ENCODE measurements at regions not wholly inside any gene's neighbourhood (a gene's known extent, or its start where the extent isn't known, plus 50 kb on each side); places are given as distances from the start of the nearest gene placed in this dataset.

GRCh38 chr22:49136816-49137180 is 690.9 kb downstream of the BRD1 start:
- Histone ChIP-seq H3K27me3 (ENCODE audit: control insufficient read depth in 1 of 2, insufficient read depth in 2 of 2, low read length in 2 of 2) (peaks cover 0 to 5% of the 10 kb centered on the region in 2 donors), H3K9ac (ENCODE audit: low read depth in 1 of 2, low read length in 2 of 2) (no peak overlapping the region), H3K4me3 (ENCODE audit: low read depth in 1 of 2, low read length in 2 of 2) (no peak overlapping the region), H3K27ac (ENCODE audit: low read depth, low read length) (no peak overlapping the region), H3K4me1 (ENCODE audit: control insufficient read depth in 1 of 2, insufficient read depth in 2 of 2, low read length in 2 of 2) (no peaks in the 10 kb centered on the region), H3K36me3 (ENCODE audit: control insufficient read depth in 1 of 2, insufficient read depth in 2 of 2, low read length in 2 of 2) (no peaks in the 10 kb centered on the region), H3K9me3 (ENCODE audit: control insufficient read depth in 1 of 2, low read length in 2 of 2) (no peaks in the 10 kb centered on the region)

GRCh38 chr22:49136041-49136815 is 691.4 kb downstream of the BRD1 start:
- no peaks in the 10 kb centered on the region for H3K9me3 ChIP-seq (ENCODE audit: control insufficient read depth in 1 of 2, low read length in 2 of 2)
- no peak overlapping the region for H3K9ac ChIP-seq (ENCODE audit: low read depth in 1 of 2, low read length in 2 of 2)
- no peak overlapping the region for H3K4me3 ChIP-seq (ENCODE audit: low read depth in 1 of 2, low read length in 2 of 2)
- H3K27me3 ChIP-seq (ENCODE audit: control insufficient read depth in 1 of 2, insufficient read depth in 2 of 2, low read length in 2 of 2) = no peaks in the 10 kb centered on the region
- no peaks in the 10 kb centered on the region for H3K4me1 ChIP-seq (ENCODE audit: control insufficient read depth in 1 of 2, insufficient read depth in 2 of 2, low read length in 2 of 2)
- no peak overlapping the region for H3K27ac ChIP-seq (ENCODE audit: low read depth, low read length)
- H3K36me3 ChIP-seq (ENCODE audit: control insufficient read depth in 1 of 2, insufficient read depth in 2 of 2, low read length in 2 of 2) = no peaks in the 10 kb centered on the region

- Histone ChIP-seq H3K4me1 (ENCODE audit: control insufficient read depth in 1 of 2, insufficient read depth in 2 of 2, low read length in 2 of 2) (no peaks in the 10 kb centered on the region), H3K4me3 (ENCODE audit: low read depth in 1 of 2, low read length in 2 of 2) (no peak overlapping the region), H3K9me3 (ENCODE audit: control insufficient read depth in 1 of 2, low read length in 2 of 2) (no peaks in the 10 kb centered on the region), H3K27ac (ENCODE audit: low read depth, low read length) (no peak overlapping the region), H3K36me3 (ENCODE audit: control insufficient read depth in 1 of 2, insufficient read depth in 2 of 2, low read length in 2 of 2) (no peaks in the 10 kb centered on the region), H3K9ac (ENCODE audit: low read depth in 1 of 2, low read length in 2 of 2) (no peak overlapping the region), H3K27me3 (ENCODE audit: control insufficient read depth in 1 of 2, insufficient read depth in 2 of 2, low read length in 2 of 2) (no peaks in the 10 kb centered on the region)
These were observed 693.6 kb downstream of the BRD1 start for GRCh38 chr22:49134076-49134475.

- H3K36me3 ChIP-seq (ENCODE audit: control insufficient read depth in 1 of 2, insufficient read depth in 2 of 2, low read length in 2 of 2) = no peaks in the 10 kb centered on the region
- no peak overlapping the region for H3K9ac ChIP-seq (ENCODE audit: low read depth in 1 of 2, low read length in 2 of 2)
- no peaks in the 10 kb centered on the region for H3K9me3 ChIP-seq (ENCODE audit: control insufficient read depth in 1 of 2, low read length in 2 of 2)
- H3K4me1 ChIP-seq (ENCODE audit: control insufficient read depth in 1 of 2, insufficient read depth in 2 of 2, low read length in 2 of 2) = no peaks in the 10 kb centered on the region
- no peak overlapping the region for H3K27ac ChIP-seq (ENCODE audit: low read depth, low read length)
- no peaks in the 10 kb centered on the region for H3K27me3 ChIP-seq (ENCODE audit: control insufficient read depth in 1 of 2, insufficient read depth in 2 of 2, low read length in 2 of 2)
- H3K4me3 ChIP-seq (ENCODE audit: low read depth in 1 of 2, low read length in 2 of 2) = no peak overlapping the region
These were observed 694.1 kb downstream of the BRD1 start for GRCh38 chr22:49133541-49133940.

- H3K27ac ChIP-seq (ENCODE audit: low read depth, low read length) = no peak overlapping the region
- H3K36me3 ChIP-seq (ENCODE audit: control insufficient read depth in 1 of 2, insufficient read depth in 2 of 2, low read length in 2 of 2) = no peaks in the 10 kb centered on the region
- no peak overlapping the region for H3K4me3 ChIP-seq (ENCODE audit: low read depth in 1 of 2, low read length in 2 of 2)
- H3K4me1 ChIP-seq (ENCODE audit: control insufficient read depth in 1 of 2, insufficient read depth in 2 of 2, low read length in 2 of 2) = no peaks in the 10 kb centered on the region
- no peaks in the 10 kb centered on the region for H3K27me3 ChIP-seq (ENCODE audit: control insufficient read depth in 1 of 2, insufficient read depth in 2 of 2, low read length in 2 of 2)
- no peaks in the 10 kb centered on the region for H3K9me3 ChIP-seq (ENCODE audit: control insufficient read depth in 1 of 2, low read length in 2 of 2)
- no peak overlapping the region for H3K9ac ChIP-seq (ENCODE audit: low read depth in 1 of 2, low read length in 2 of 2)
These were observed 695.7 kb downstream of the BRD1 start for GRCh38 chr22:49132009-49132408.

- H3K9me3 ChIP-seq (ENCODE audit: control insufficient read depth in 1 of 2, low read length in 2 of 2) = no peaks in the 10 kb centered on the region
- no peak overlapping the region for H3K27ac ChIP-seq (ENCODE audit: low read depth, low read length)
- no peaks in the 10 kb centered on the region for H3K27me3 ChIP-seq (ENCODE audit: control insufficient read depth in 1 of 2, insufficient read depth in 2 of 2, low read length in 2 of 2)
- H3K36me3 ChIP-seq (ENCODE audit: control insufficient read depth in 1 of 2, insufficient read depth in 2 of 2, low read length in 2 of 2) = no peaks in the 10 kb centered on the region
- no peaks in the 10 kb centered on the region for H3K4me1 ChIP-seq (ENCODE audit: control insufficient read depth in 1 of 2, insufficient read depth in 2 of 2, low read length in 2 of 2)
- no peak overlapping the region for H3K9ac ChIP-seq (ENCODE audit: low read depth in 1 of 2, low read length in 2 of 2)
- no peak overlapping the region for H3K4me3 ChIP-seq (ENCODE audit: low read depth in 1 of 2, low read length in 2 of 2)
These were observed 697.9 kb downstream of the BRD1 start for GRCh38 chr22:49129736-49130135.

- H3K9me3 ChIP-seq (ENCODE audit: control insufficient read depth in 1 of 2, low read length in 2 of 2) = no peaks in the 10 kb centered on the region
- no peaks in the 10 kb centered on the region for H3K27me3 ChIP-seq (ENCODE audit: control insufficient read depth in 1 of 2, insufficient read depth in 2 of 2, low read length in 2 of 2)
- no peaks in the 10 kb centered on the region for H3K36me3 ChIP-seq (ENCODE audit: control insufficient read depth in 1 of 2, insufficient read depth in 2 of 2, low read length in 2 of 2)
- H3K4me3 ChIP-seq (ENCODE audit: low read depth in 1 of 2, low read length in 2 of 2) = no peak overlapping the region
- no peaks in the 10 kb centered on the region for H3K4me1 ChIP-seq (ENCODE audit: control insufficient read depth in 1 of 2, insufficient read depth in 2 of 2, low read length in 2 of 2)
- H3K9ac ChIP-seq (ENCODE audit: low read depth in 1 of 2, low read length in 2 of 2) = no peak overlapping the region
- H3K27ac ChIP-seq (ENCODE audit: low read depth, low read length) = no peak overlapping the region
These were observed 698.8 kb downstream of the BRD1 start for GRCh38 chr22:49128874-49129273.

GRCh38 chr22:49124608-49125007 is 703.1 kb downstream of the BRD1 start:
- H3K36me3 ChIP-seq (ENCODE audit: control insufficient read depth in 1 of 2, insufficient read depth in 2 of 2, low read length in 2 of 2) = no peaks in the 10 kb centered on the region

GRCh38 chr22:49123621-49124192 is 704.0 kb downstream of the BRD1 start:
- no peak overlapping the region for H3K9ac ChIP-seq (ENCODE audit: low read depth in 1 of 2, low read length in 2 of 2)
- no peak overlapping the region for H3K27ac ChIP-seq (ENCODE audit: low read depth, low read length)
- H3K9me3 ChIP-seq (ENCODE audit: control insufficient read depth in 1 of 2, low read length in 2 of 2) = no peaks in the 10 kb centered on the region
- no peaks in the 10 kb centered on the region for H3K36me3 ChIP-seq (ENCODE audit: control insufficient read depth in 1 of 2, insufficient read depth in 2 of 2, low read length in 2 of 2)
- H3K27me3 ChIP-seq (ENCODE audit: control insufficient read depth in 1 of 2, insufficient read depth in 2 of 2, low read length in 2 of 2) = no peaks in the 10 kb centered on the region
- H3K4me1 ChIP-seq (ENCODE audit: control insufficient read depth in 1 of 2, insufficient read depth in 2 of 2, low read length in 2 of 2) = no peaks in the 10 kb centered on the region
- no peak overlapping the region for H3K4me3 ChIP-seq (ENCODE audit: low read depth in 1 of 2, low read length in 2 of 2)

More at GRCh38 chr22:49124608-49125007, 703.1 kb downstream of the BRD1 start:
- Histone ChIP-seq H3K27me3 (ENCODE audit: control insufficient read depth in 1 of 2, insufficient read depth in 2 of 2, low read length in 2 of 2) (no peaks in the 10 kb centered on the region), H3K9me3 (ENCODE audit: control insufficient read depth in 1 of 2, low read length in 2 of 2) (no peaks in the 10 kb centered on the region), H3K9ac (ENCODE audit: low read depth in 1 of 2, low read length in 2 of 2) (no peak overlapping the region), H3K4me1 (ENCODE audit: control insufficient read depth in 1 of 2, insufficient read depth in 2 of 2, low read length in 2 of 2) (no peaks in the 10 kb centered on the region), H3K27ac (ENCODE audit: low read depth, low read length) (no peak overlapping the region), H3K4me3 (ENCODE audit: low read depth in 1 of 2, low read length in 2 of 2) (no peak overlapping the region)

GRCh38 chr22:49119551-49119952 is 708.1 kb downstream of the BRD1 start:
- no peaks in the 10 kb centered on the region for H3K9me3 ChIP-seq (ENCODE audit: control insufficient read depth in 1 of 2, low read length in 2 of 2)
- H3K4me3 ChIP-seq (ENCODE audit: low read depth in 1 of 2, low read length in 2 of 2) = no peak overlapping the region
- no peaks in the 10 kb centered on the region for H3K27me3 ChIP-seq (ENCODE audit: control insufficient read depth in 1 of 2, insufficient read depth in 2 of 2, low read length in 2 of 2)
- no peaks in the 10 kb centered on the region for H3K36me3 ChIP-seq (ENCODE audit: control insufficient read depth in 1 of 2, insufficient read depth in 2 of 2, low read length in 2 of 2)
- H3K9ac ChIP-seq (ENCODE audit: low read depth in 1 of 2, low read length in 2 of 2) = no peak overlapping the region
- no peaks in the 10 kb centered on the region for H3K4me1 ChIP-seq (ENCODE audit: control insufficient read depth in 1 of 2, insufficient read depth in 2 of 2, low read length in 2 of 2)
- no peak overlapping the region for H3K27ac ChIP-seq (ENCODE audit: low read depth, low read length)

Data from duodenal mucosa (tissue), 2 donors.